ENCODE measurements at regions not wholly inside any gene's neighbourhood (a gene's known extent, or its start where the extent isn't known, plus 50 kb on each side); places are given as distances from the start of the nearest gene placed in this dataset.

DNA sequence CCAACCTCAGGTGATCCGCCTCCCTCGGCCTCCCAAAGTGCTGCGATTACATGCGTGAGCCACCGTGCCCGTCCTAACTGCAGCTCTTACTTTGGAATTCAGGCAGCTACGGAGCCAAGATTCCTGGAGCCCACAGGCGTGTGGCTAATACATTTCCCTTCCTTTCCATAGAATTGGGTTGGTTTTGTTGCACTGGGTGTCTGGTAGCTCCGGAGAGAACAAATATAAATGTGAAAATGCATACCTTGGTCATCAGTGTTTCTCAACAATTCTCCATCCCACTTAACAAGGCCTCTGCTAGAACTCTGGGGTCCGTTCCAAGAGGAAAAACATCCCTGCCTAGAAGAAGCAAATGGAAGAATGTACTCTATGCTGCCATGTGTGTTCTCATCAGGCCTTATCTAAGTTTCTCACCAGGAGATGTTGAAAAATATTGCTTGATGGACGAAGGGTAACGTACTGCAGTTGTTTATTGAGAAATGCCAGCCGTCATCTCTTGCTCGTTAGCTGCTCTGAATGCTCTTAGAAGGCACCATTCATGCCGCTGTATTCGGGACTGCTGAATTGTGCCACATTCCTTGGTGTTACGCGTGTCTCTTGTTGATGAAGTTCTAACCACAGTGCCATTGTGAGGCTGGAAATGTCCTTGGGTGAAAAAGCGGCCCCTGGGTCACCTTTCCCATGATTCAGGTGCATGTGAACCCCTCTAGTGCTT is 50.5 kb upstream of the CD99 start:
- TF ChIP-seq, protein P1, sequence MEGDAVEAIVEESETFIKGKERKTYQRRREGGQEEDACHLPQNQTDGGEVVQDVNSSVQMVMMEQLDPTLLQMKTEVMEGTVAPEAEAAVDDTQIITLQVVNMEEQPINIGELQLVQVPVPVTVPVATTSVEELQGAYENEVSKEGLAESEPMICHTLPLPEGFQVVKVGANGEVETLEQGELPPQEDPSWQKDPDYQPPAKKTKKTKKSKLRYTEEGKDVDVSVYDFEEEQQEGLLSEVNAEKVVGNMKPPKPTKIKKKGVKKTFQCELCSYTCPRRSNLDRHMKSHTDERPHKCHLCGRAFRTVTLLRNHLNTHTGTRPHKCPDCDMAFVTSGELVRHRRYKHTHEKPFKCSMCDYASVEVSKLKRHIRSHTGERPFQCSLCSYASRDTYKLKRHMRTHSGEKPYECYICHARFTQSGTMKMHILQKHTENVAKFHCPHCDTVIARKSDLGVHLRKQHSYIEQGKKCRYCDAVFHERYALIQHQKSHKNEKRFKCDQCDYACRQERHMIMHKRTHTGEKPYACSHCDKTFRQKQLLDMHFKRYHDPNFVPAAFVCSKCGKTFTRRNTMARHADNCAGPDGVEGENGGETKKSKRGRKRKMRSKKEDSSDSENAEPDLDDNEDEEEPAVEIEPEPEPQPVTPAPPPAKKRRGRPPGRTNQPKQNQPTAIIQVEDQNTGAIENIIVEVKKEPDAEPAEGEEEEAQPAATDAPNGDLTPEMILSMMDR (IDR thresholded peaks at IDR 0.05) = no peak
- no peak for TF ChIP-seq POLR2A (IDR thresholded peaks at IDR 0.05)
